IMR-90 (cell line): ENCODE measurements at regions not wholly inside any gene's neighbourhood (a gene's known extent, or its start where the extent isn't known, plus 50 kb on each side); places are given as distances from the start of the nearest gene placed in this dataset.

ENCODE experiments used
- ATAC-seq: fragments of 200-7000 bp; cut with Tn5 transposase; 2 replicates; pipeline ENCODE4 v1.9.1; 2020; ENCODE audit warnings: low read depth, mild to moderate bottlenecking, moderate library complexity
- BruUV-seq: library from RNA; stranded (reverse); fragments of 400-500 nt; replicated peaks from 2 replicates; lab custom pipeline; 2021; lab: Mats Ljungman, UMichigan
- CTCF ChIA-PET: fragments of 300-600 bp; formaldehyde crosslinking; extraction: SDS; loops from one replicate; lab custom pipeline; 2021; ENCODE audit warnings: antibody characterized with exemption; lab: Yijun Ruan, JAX
- POLR2A ChIA-PET: fragments of 300-600 bp; sonication (Branson Sonifier 250); formaldehyde crosslinking; loops from one replicate; lab custom pipeline; 2022; ENCODE audit warnings: antibody characterized with exemption; ENCODE audit not compliant: unreplicated experiment; lab: Charles Lee
- DNase-seq: peaks from one replicate; pipeline ENCODE4 v3.0.0; 2013
- H2AFZ ChIP-seq: replicated peaks from 2 replicates; pipeline ENCODE3; 2013; ENCODE audit warnings: low read length, mild to moderate bottlenecking; ENCODE audit not compliant: poor library complexity
- H2AK5ac ChIP-seq: 2 replicates; pipeline ENCODE4 v1.6.1; 2013; ENCODE audit warnings: low read depth, low read length, inconsistent platforms
- H2AK9ac ChIP-seq: replicated peaks from 2 replicates; pipeline ENCODE3; 2013; ENCODE audit warnings: mild to moderate bottlenecking, low read depth, low read length, moderate library complexity; ENCODE audit not compliant: poor library complexity
- H2BK120ac ChIP-seq: 2 replicates; pipeline ENCODE4 v1.6.1; 2013; ENCODE audit warnings: low read depth, low read length, inconsistent platforms
- H2BK15ac ChIP-seq: 3 replicates; pipeline ENCODE4 v1.6.1; 2013; ENCODE audit warnings: low read depth, low read length, inconsistent platforms
- H2BK20ac ChIP-seq: 2 replicates; pipeline ENCODE4 v1.6.1; 2013; ENCODE audit warnings: low read depth, mild to moderate bottlenecking, inconsistent platforms, low read length, moderate library complexity
- H2BK5ac ChIP-seq: 2 replicates; pipeline ENCODE4 v1.6.1; 2013; ENCODE audit warnings: mild to moderate bottlenecking, low read depth, low read length, inconsistent platforms; ENCODE audit not compliant: poor library complexity, severe bottlenecking
- H3K14ac ChIP-seq: replicated peaks from 2 replicates; pipeline ENCODE4 v1.6.1; 2013; ENCODE audit warnings: low read depth, low read length, inconsistent platforms
- H3K18ac ChIP-seq: 2 replicates; pipeline ENCODE4 v1.6.1; 2013; ENCODE audit warnings: low read depth, low read length, control low read depth
- H3K23ac ChIP-seq: 2 replicates; pipeline ENCODE4 v1.6.1; 2013; ENCODE audit warnings: low read depth, low read length, inconsistent platforms
- H3K27ac ChIP-seq: 2 replicates; pipeline ENCODE4 v1.5.1; 2013; ENCODE audit warnings: mild to moderate bottlenecking, control low read depth, low read length; ENCODE audit not compliant: insufficient read depth
- H3K27me3 ChIP-seq: 2 replicates; pipeline ENCODE4 v1.6.1; 2013; ENCODE audit warnings: low read length; ENCODE audit not compliant: control insufficient read depth, insufficient read depth
- H3K36me3 ChIP-seq: 2 replicates; pipeline ENCODE4 v1.6.1; 2013; ENCODE audit warnings: low read length, mixed read lengths; ENCODE audit not compliant: control insufficient read depth, insufficient read depth
- H3K4ac ChIP-seq: 2 replicates; pipeline ENCODE4 v1.6.1; 2013; ENCODE audit warnings: low read depth, low read length, inconsistent platforms
- H3K4me1 ChIP-seq: 2 replicates; pipeline ENCODE4 v1.6.1; 2013; ENCODE audit warnings: low read length, mixed read lengths; ENCODE audit not compliant: control insufficient read depth, insufficient read depth
- H3K4me2 ChIP-seq: 2 replicates; pipeline ENCODE4 v1.6.1; 2013; ENCODE audit warnings: low read depth, mild to moderate bottlenecking, control low read depth, low read length, moderate library complexity
- H3K4me3 ChIP-seq: 2 replicates; pipeline ENCODE4 v1.5.1; 2013; ENCODE audit warnings: low read depth, mild to moderate bottlenecking, control low read depth, low read length, moderate library complexity; ENCODE audit not compliant: insufficient read depth
- H3K56ac ChIP-seq: 2 replicates; pipeline ENCODE4 v1.6.1; 2013; ENCODE audit warnings: low read length, inconsistent platforms; ENCODE audit not compliant: insufficient read depth; ENCODE audit errors: extremely low read depth
- H3K79me1 ChIP-seq, 2 experiments: 2 replicates each; pipeline ENCODE4 v1.6.1; 2013; ENCODE audit warnings: low read length in 2 of 2, inconsistent platforms in 1 of 2, low read depth in 1 of 2
- H3K9ac ChIP-seq: 2 replicates; pipeline ENCODE4 v1.6.1; 2013; ENCODE audit warnings: low read depth, low read length, control low read depth
- H3K9me1 ChIP-seq: 2 replicates; pipeline ENCODE4 v1.6.1; 2013; ENCODE audit warnings: low read length, inconsistent platforms; ENCODE audit not compliant: insufficient read depth
- H3K9me3 ChIP-seq: 2 replicates; pipeline ENCODE4 v1.6.1; 2013; ENCODE audit warnings: low read length; ENCODE audit not compliant: control insufficient read depth, insufficient read depth
- H4K20me1 ChIP-seq: 2 replicates; pipeline ENCODE4 v1.6.1; 2013; ENCODE audit warnings: low read length, inconsistent platforms; ENCODE audit not compliant: insufficient read depth
- H4K5ac ChIP-seq: 2 replicates; pipeline ENCODE4 v1.6.1; 2013; ENCODE audit warnings: mild to moderate bottlenecking, low read depth, low read length, control low read depth
- H4K8ac ChIP-seq, 2 experiments: 2 replicates each; pipeline ENCODE4 v1.6.1; 2013; ENCODE audit warnings: low read depth in 2 of 2, low read length in 2 of 2, control low read depth in 1 of 2, inconsistent platforms in 1 of 2
- H4K91ac ChIP-seq: 2 replicates; pipeline ENCODE4 v1.6.1; 2013; ENCODE audit warnings: low read depth, low read length, inconsistent platforms; ENCODE audit not compliant: insufficient read depth
- CEBPB ChIP-seq: IDR thresholded peaks from 2 replicates; pipeline ENCODE4 v1.6.1; 2012; ENCODE audit warnings: low read depth, low read length, improper control_type of control experiment
- CHD1 ChIP-seq: IDR thresholded peaks from 2 replicates; pipeline ENCODE4 v1.6.1; 2012; ENCODE audit warnings: low read depth, low read length, improper control_type of control experiment
- ELK1 ChIP-seq: fragments of 150-350 bp; IDR thresholded peaks from 2 replicates; pipeline ENCODE4 v1.6.1; 2016; ENCODE audit warnings: low read depth, mild to moderate bottlenecking, low read length, moderate library complexity, borderline replicate concordance
- MAFK ChIP-seq: IDR thresholded peaks from 2 replicates; pipeline ENCODE4 v1.6.1; 2012; ENCODE audit warnings: low read depth, low read length, improper control_type of control experiment
- MXI1 ChIP-seq: IDR thresholded peaks from 2 replicates; pipeline ENCODE4 v1.6.1; 2012; ENCODE audit warnings: low read depth, mild to moderate bottlenecking, low read length, moderate library complexity, borderline replicate concordance
- POLR2A ChIP-seq: IDR thresholded peaks from 2 replicates; pipeline ENCODE4 v1.6.1; 2012; ENCODE audit warnings: mild to moderate bottlenecking, low read depth, low read length
- RAD21 ChIP-seq: IDR thresholded peaks from 2 replicates; pipeline ENCODE4 v1.6.1; 2012; ENCODE audit warnings: low read length, improper control_type of control experiment
- RCOR1 ChIP-seq: IDR thresholded peaks from 2 replicates; pipeline ENCODE4 v1.6.1; 2012; ENCODE audit warnings: mild to moderate bottlenecking, low read length, improper control_type of control experiment; ENCODE audit not compliant: insufficient replicate concordance
- WGBS, 2 experiments: methylation state at CpG; one replicate each; pipeline versions ENCODE4 v1.1.5 to v1.1.7; 2013; ENCODE audit warnings: missing lambda C conversion rate in 2 of 2; ENCODE audit not compliant: insufficient read length in 1 of 2; ENCODE audit errors: extremely low coverage in 2 of 2; 5-methylcytosine and 5-hydroxymethylcytosine counted together
- dilution Hi-C: fragments of 300-500 bp; cut with HindIII; formaldehyde crosslinking; loops from one replicate; pipeline ENCODE4 v1.14.3; 2018; ENCODE audit warnings: low sequenced_read_pairs; ENCODE audit not compliant: unreplicated experiment
- in situ Hi-C: fragments of 300-500 bp; cut with MboI; formaldehyde crosslinking; loops from 3 replicates; pipeline ENCODE4 v1.14.3; 2019; ENCODE audit warnings: low sequenced_read_pairs, inconsistent platforms, mixed read lengths
- intact Hi-C: fragments of 100-400 bp; cut with micrococcal nuclease; formaldehyde crosslinking; loops from 2 replicates; pipeline ENCODE4 v1.10.0; 2022
- TF ChIP-seq, protein P1 (sequence below): fragments of 150-350 bp; IDR thresholded peaks from 2 replicates; pipeline ENCODE4 v1.6.1; 2017; ENCODE audit warnings: mild to moderate bottlenecking, antibody characterized with exemption, low read length, low read depth

DNA sequence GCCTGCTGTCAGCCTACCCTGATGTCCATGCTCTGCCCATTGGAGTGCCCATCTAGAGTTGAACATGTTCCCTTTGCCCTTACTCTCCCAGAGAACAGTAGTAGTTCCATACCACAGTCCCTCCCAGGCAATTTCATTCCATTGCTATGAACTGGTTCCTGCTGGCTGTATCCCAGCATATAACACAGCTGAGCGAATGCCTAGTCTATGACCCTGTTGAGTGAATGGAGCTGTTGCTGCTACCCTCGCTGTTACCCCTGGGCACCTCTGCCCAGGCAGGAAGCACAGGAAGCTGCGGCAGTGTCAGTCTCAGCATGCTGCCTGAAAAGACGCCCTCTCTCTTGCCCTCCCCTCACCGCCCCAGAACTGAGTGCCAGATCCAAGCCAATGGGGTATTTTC is 73.3 kb downstream of the SOX3 start:
- CTCF ChIA-PET = no interaction called here
- H3K23ac ChIP-seq = no peak overlapping the region
- dilution Hi-C loops = no loop called here

More for the DNA sequence above, 73.3 kb downstream of the SOX3 start:
- no peak overlapping the region for H3K56ac ChIP-seq
- H2BK20ac ChIP-seq = no peak overlapping the region
- in situ Hi-C loops (no loop called here), intact Hi-C loops (no loop called here)
- H4K20me1 ChIP-seq = no peaks in the 10 kb centered on the region
- no peak overlapping the region for H3K18ac ChIP-seq
- WGBS, 2 experiments = no CpG with 5 or more reads among the region's 5 CpGs
- H3K36me3 ChIP-seq = no peaks in the 10 kb centered on the region
- H3K9me3 ChIP-seq = no peaks in the 10 kb centered on the region
- TF ChIP-seq RAD21 = no peak
- TF ChIP-seq MXI1 = no peak
- TF ChIP-seq MAFK = no peak
- no peak for TF ChIP-seq CEBPB
- TF ChIP-seq, protein P1, sequence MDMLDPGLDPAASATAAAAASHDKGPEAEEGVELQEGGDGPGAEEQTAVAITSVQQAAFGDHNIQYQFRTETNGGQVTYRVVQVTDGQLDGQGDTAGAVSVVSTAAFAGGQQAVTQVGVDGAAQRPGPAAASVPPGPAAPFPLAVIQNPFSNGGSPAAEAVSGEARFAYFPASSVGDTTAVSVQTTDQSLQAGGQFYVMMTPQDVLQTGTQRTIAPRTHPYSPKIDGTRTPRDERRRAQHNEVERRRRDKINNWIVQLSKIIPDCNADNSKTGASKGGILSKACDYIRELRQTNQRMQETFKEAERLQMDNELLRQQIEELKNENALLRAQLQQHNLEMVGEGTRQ = no peak
- TF ChIP-seq RCOR1 = no peak
- no peak for TF ChIP-seq ELK1
- TF ChIP-seq POLR2A = no peak
- TF ChIP-seq CHD1 = no peak
- ATAC-seq (no peak), DNase-seq (peak; percentile 1)
- no peak overlapping the region for H3K4me3 ChIP-seq
- no peaks in the 10 kb centered on the region for H3K27me3 ChIP-seq
- no peak overlapping the region for H4K8ac ChIP-seq
- POLR2A ChIA-PET = no interaction called here
- no peak overlapping the region for H3K4me2 ChIP-seq
- no peaks in the 10 kb centered on the region for H3K79me1 ChIP-seq
- no peak overlapping the region for H2BK15ac ChIP-seq
- no peak overlapping the region for H3K27ac ChIP-seq
- H3K9ac ChIP-seq = no peak overlapping the region
- no peaks in the 10 kb centered on the region for H3K4me1 ChIP-seq
- H4K91ac ChIP-seq = no peak overlapping the region
- H2BK120ac ChIP-seq = no peak overlapping the region
- no peak overlapping the region for H3K14ac ChIP-seq
- no peak overlapping the region for H4K5ac ChIP-seq
- no peak overlapping the region for H2AFZ ChIP-seq
- H2BK5ac ChIP-seq = no peak overlapping the region
- no peaks in the 10 kb centered on the region for H3K9me1 ChIP-seq
- no peak overlapping the region for H3K4ac ChIP-seq
- H2AK5ac ChIP-seq = no peak overlapping the region
- no peak overlapping the region for H2AK9ac ChIP-seq
- no TSS peak for BruUV-seq
